HepG2 (cell line): ENCODE measurements at regions not wholly inside any gene's neighbourhood (a gene's known extent, or its start where the extent isn't known, plus 50 kb on each side); places are given as distances from the start of the nearest gene placed in this dataset.
A peak's percentile ranks its signal among the peaks of the same experiment; 100 is the strongest.

ENCODE experiments used
- EEA1 ChIP-seq: sonication (generic); formaldehyde crosslinking; IDR thresholded peaks from 2 replicates; pipeline ENCODE4 v1.5.1; 2020; ENCODE audit warnings: mild to moderate bottlenecking, missing genetic modification reagents, borderline replicate concordance
- HDAC1 ChIP-seq: sonication (generic); formaldehyde crosslinking; IDR thresholded peaks from 2 replicates; pipeline ENCODE4 v1.5.1; 2020; ENCODE audit warnings: mild to moderate bottlenecking, missing genetic modification reagents
- HNRNPH1 ChIP-seq: fragments of 200-400 bp; formaldehyde crosslinking; optimal IDR thresholded peaks from 2 replicates; pipeline ENCODE3; 2017; ENCODE audit warnings: mild to moderate bottlenecking, low read depth, low read length
- NFE2L1 ChIP-seq: sonication (generic); formaldehyde crosslinking; IDR thresholded peaks from 2 replicates; pipeline ENCODE4 v1.4.0; 2020; ENCODE audit warnings: missing genetic modification reagents, mild to moderate bottlenecking, borderline replicate concordance
- YY1 ChIP-seq: IDR thresholded peaks from 2 replicates; pipeline ENCODE4 v1.6.1; 2011; ENCODE audit warnings: low read length, low read depth, moderate library complexity, mild to moderate bottlenecking; ENCODE audit not compliant: insufficient read depth, insufficient replicate concordance
- ZSCAN12 ChIP-seq: sonication (generic); formaldehyde crosslinking; IDR thresholded peaks from 2 replicates; pipeline ENCODE4 v1.9.0; 2021; ENCODE audit warnings: mild to moderate bottlenecking, missing genetic modification reagents
- TF ChIP-seq, protein P1 (sequence below): sonication (generic); formaldehyde crosslinking; IDR thresholded peaks from 2 replicates; pipeline ENCODE4 v1.4.0; 2020; ENCODE audit warnings: missing genetic modification reagents
- TF ChIP-seq, protein P2 (sequence below): sonication (generic); formaldehyde crosslinking; IDR thresholded peaks from 2 replicates; pipeline ENCODE4 v1.5.1; 2020; ENCODE audit warnings: mild to moderate bottlenecking, missing genetic modification reagents, borderline replicate concordance
- TF ChIP-seq, protein P3 (sequence below): sonication (generic); formaldehyde crosslinking; IDR thresholded peaks from 2 replicates; pipeline ENCODE4 v1.4.0; 2020; ENCODE audit warnings: missing genetic modification reagents

DNA sequence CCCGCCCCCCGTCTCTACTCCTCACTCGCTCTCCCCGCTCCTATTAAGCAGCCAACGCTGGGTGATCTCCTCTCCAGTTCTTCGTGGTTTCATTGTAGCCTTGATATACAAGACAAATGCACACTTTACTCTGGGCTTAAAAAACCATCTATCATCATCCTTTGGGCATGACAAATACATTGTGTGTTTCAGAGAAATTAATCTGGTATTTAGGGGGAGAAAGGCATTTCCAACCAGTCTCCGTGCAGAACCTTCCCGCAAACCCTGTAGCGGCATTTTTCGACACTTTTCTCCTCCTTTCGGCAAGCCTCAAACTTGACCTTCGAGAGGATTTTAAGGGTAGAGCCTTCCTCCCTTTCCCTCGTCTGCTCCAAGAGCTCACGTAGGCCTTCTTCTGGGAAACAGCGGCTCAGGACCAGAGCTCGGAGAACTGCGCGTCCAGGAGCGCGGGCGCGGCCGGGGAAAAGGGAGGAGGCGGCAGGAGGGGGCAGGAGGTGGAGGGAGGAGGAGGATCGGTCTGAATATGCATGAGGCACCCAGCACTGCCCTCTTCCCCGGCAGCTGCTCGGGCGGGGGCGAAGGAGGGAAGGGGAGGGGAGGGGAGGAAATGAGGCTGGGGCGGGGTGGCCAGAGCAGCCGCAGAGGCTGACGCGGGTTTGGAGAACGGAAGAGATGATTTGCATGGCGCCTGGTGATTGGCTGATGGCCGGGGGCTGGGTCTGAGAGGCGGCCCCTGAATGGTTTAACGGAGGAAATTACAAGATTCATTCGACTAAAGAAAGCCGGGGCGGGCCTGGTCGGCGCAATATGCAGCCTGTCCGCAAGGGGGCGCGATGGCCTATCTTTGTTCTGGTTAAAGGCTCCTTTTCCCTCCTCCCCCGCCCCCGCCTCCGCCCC, 127.5 kb downstream of the TMEM161B start (continued):
- TF ChIP-seq, protein P1, sequence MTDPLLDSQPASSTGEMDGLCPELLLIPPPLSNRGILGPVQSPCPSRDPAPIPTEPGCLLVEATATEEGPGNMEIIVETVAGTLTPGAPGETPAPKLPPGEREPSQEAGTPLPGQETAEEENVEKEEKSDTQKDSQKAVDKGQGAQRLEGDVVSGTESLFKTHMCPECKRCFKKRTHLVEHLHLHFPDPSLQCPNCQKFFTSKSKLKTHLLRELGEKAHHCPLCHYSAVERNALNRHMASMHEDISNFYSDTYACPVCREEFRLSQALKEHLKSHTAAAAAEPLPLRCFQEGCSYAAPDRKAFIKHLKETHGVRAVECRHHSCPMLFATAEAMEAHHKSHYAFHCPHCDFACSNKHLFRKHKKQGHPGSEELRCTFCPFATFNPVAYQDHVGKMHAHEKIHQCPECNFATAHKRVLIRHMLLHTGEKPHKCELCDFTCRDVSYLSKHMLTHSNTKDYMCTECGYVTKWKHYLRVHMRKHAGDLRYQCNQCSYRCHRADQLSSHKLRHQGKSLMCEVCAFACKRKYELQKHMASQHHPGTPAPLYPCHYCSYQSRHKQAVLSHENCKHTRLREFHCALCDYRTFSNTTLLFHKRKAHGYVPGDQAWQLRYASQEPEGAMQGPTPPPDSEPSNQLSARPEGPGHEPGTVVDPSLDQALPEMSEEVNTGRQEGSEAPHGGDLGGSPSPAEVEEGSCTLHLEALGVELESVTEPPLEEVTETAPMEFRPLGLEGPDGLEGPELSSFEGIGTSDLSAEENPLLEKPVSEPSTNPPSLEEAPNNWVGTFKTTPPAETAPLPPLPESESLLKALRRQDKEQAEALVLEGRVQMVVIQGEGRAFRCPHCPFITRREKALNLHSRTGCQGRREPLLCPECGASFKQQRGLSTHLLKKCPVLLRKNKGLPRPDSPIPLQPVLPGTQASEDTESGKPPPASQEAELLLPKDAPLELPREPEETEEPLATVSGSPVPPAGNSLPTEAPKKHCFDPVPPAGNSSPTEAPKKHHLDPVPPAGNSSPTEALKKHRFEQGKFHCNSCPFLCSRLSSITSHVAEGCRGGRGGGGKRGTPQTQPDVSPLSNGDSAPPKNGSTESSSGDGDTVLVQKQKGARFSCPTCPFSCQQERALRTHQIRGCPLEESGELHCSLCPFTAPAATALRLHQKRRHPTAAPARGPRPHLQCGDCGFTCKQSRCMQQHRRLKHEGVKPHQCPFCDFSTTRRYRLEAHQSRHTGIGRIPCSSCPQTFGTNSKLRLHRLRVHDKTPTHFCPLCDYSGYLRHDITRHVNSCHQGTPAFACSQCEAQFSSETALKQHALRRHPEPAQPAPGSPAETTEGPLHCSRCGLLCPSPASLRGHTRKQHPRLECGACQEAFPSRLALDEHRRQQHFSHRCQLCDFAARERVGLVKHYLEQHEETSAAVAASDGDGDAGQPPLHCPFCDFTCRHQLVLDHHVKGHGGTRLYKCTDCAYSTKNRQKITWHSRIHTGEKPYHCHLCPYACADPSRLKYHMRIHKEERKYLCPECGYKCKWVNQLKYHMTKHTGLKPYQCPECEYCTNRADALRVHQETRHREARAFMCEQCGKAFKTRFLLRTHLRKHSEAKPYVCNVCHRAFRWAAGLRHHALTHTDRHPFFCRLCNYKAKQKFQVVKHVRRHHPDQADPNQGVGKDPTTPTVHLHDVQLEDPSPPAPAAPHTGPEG (CRISPR knock-in tag), result no peak
- no peak for TF ChIP-seq HNRNPH1
- no peak for TF ChIP-seq YY1
- TF ChIP-seq, protein P2, sequence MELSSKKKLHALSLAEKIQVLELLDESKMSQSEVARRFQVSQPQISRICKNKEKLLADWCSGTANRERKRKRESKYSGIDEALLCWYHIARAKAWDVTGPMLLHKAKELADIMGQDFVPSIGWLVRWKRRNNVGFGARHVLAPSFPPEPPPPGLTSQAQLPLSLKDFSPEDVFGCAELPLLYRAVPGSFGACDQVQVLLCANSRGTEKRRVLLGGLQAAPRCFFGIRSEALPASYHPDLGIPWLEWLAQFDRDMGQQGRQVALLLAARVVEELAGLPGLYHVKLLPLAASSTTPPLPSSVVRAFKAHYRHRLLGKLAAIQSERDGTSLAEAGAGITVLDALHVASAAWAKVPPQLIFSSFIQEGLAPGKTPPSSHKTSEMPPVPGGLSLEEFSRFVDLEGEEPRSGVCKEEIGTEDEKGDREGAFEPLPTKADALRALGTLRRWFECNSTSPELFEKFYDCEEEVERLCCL, result no peak
- TF ChIP-seq HDAC1 (CRISPR knock-in tag), result peak; percentile 77
- TF ChIP-seq EEA1 (CRISPR knock-in tag), result no peak
- TF ChIP-seq ZSCAN12 (CRISPR knock-in tag), result no peak
- no peak for TF ChIP-seq NFE2L1 (CRISPR knock-in tag)
- TF ChIP-seq, protein P3, sequence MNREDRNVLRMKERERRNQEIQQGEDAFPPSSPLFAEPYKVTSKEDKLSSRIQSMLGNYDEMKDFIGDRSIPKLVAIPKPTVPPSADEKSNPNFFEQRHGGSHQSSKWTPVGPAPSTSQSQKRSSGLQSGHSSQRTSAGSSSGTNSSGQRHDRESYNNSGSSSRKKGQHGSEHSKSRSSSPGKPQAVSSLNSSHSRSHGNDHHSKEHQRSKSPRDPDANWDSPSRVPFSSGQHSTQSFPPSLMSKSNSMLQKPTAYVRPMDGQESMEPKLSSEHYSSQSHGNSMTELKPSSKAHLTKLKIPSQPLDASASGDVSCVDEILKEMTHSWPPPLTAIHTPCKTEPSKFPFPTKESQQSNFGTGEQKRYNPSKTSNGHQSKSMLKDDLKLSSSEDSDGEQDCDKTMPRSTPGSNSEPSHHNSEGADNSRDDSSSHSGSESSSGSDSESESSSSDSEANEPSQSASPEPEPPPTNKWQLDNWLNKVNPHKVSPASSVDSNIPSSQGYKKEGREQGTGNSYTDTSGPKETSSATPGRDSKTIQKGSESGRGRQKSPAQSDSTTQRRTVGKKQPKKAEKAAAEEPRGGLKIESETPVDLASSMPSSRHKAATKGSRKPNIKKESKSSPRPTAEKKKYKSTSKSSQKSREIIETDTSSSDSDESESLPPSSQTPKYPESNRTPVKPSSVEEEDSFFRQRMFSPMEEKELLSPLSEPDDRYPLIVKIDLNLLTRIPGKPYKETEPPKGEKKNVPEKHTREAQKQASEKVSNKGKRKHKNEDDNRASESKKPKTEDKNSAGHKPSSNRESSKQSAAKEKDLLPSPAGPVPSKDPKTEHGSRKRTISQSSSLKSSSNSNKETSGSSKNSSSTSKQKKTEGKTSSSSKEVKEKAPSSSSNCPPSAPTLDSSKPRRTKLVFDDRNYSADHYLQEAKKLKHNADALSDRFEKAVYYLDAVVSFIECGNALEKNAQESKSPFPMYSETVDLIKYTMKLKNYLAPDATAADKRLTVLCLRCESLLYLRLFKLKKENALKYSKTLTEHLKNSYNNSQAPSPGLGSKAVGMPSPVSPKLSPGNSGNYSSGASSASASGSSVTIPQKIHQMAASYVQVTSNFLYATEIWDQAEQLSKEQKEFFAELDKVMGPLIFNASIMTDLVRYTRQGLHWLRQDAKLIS (CRISPR knock-in tag), result no peak
